ENCODE measurements at regions not wholly inside any gene's neighbourhood (a gene's known extent, or its start where the extent isn't known, plus 50 kb on each side); places are given as distances from the start of the nearest gene placed in this dataset.

DNA sequence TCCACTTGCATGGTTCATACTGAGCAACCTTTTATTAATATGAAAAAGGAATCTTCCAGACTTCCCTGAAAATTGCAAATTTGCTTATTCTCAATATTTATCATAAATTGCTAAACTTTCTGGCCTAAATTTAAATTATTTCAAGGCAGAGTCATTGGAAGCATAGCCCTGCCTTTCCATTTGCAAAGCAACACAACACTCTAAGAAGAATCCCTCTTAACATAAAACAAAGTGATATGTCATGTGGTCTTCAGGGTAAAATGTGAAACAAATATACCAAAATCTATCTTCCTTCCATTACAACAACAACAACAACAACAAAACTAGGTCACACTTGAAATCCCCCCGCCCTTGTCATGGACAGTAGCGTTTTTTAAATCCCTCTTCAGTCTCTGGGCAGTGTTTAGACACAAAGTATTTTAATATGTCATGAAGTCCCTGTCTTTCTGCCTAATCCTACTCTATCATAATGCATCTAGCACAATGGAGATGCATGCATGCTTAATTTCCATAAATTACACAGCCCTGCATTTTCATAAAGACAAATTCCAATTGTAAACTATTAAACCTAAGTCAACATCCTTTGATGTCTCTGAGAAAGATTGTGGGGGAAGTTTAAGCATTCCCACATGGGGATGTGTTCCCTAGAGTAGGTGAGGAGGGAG, 668.9 kb upstream of the LCORL start:
- TF ChIP-seq, protein P1, sequence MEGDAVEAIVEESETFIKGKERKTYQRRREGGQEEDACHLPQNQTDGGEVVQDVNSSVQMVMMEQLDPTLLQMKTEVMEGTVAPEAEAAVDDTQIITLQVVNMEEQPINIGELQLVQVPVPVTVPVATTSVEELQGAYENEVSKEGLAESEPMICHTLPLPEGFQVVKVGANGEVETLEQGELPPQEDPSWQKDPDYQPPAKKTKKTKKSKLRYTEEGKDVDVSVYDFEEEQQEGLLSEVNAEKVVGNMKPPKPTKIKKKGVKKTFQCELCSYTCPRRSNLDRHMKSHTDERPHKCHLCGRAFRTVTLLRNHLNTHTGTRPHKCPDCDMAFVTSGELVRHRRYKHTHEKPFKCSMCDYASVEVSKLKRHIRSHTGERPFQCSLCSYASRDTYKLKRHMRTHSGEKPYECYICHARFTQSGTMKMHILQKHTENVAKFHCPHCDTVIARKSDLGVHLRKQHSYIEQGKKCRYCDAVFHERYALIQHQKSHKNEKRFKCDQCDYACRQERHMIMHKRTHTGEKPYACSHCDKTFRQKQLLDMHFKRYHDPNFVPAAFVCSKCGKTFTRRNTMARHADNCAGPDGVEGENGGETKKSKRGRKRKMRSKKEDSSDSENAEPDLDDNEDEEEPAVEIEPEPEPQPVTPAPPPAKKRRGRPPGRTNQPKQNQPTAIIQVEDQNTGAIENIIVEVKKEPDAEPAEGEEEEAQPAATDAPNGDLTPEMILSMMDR (IDR thresholded peaks at IDR 0.05): no peak
- TF ChIP-seq POLR2A (IDR thresholded peaks at IDR 0.05): no peak

All from adrenal gland (tissue), 5 donors.